ENCODE measurements at regions not wholly inside any gene's neighbourhood (a gene's known extent, or its start where the extent isn't known, plus 50 kb on each side); places are given as distances from the start of the nearest gene placed in this dataset.

GRCh38 chr7:155950898-155951553, 138.8 kb upstream of the SHH start:
- no peak for TF ChIP-seq CTCF (IDR thresholded peaks at IDR 0.05)
- no peak for TF ChIP-seq POLR2AphosphoS5 (IDR thresholded peaks at IDR 0.05; ENCODE audit: low read depth, low read length)
- no peak for TF ChIP-seq REST (IDR thresholded peaks at IDR 0.05; ENCODE audit: insufficient read depth in 1 of 2, low read depth in 2 of 2, low read length in 1 of 2)

Measured in Panc1 (cell line).